Peyer's patch (tissue), 4 donors: ENCODE measurements at regions not wholly inside any gene's neighbourhood (a gene's known extent, or its start where the extent isn't known, plus 50 kb on each side); places are given as distances from the start of the nearest gene placed in this dataset.

Source experiments
- CTCF ChIP-seq, 6 experiments: fragments of 450-650 bp in 4 of 6; fragments of 200-600 bp in 2 of 6; sonication (generic) in 1 of 6; IDR thresholded peaks; one replicate each; pipeline ENCODE4 v1.5.1; 2017 to 2019; ENCODE audit warnings: antibody characterized with exemption in 6 of 6, mild to moderate bottlenecking in 3 of 6, moderate library complexity in 1 of 6
- POLR2A ChIP-seq, 2 donors: fragments of 450-650 bp; IDR thresholded peaks; one replicate each; pipeline ENCODE4 v1.5.1; 2017; ENCODE audit warnings: antibody characterized with exemption in 2 of 2, mild to moderate bottlenecking in 2 of 2, moderate library complexity in 2 of 2

DNA sequence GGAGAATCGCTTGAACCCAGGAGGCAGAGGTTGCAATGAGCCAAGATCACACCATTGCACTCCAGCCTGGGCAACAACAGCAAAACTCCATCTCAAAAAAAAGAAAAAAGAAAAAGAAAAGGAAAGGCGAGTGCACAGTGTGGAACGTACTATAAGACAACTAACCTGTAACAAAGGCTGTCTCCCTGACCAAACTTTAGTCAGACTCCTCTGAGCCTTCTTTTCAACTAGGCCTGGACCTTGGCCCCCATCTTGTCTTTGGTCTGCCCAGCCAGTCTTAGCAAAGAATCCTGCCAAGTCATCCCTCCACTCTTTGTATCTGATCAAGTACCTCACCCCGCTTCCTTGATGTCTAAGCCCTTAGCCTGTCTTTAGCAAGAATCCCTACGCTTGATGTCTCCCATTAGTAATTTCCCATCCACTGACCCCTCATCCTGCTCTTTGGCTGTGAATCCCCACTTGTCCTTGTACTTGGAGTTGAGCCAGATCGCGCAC, 68.9 kb upstream of the KDM7A start:
- TF ChIP-seq CTCF (IDR thresholded peaks at IDR 0.05): no peak
- TF ChIP-seq POLR2A (IDR thresholded peaks at IDR 0.05): no peak
